ENCODE measurements at regions not wholly inside any gene's neighbourhood (a gene's known extent, or its start where the extent isn't known, plus 50 kb on each side); places are given as distances from the start of the nearest gene placed in this dataset.

DNA sequence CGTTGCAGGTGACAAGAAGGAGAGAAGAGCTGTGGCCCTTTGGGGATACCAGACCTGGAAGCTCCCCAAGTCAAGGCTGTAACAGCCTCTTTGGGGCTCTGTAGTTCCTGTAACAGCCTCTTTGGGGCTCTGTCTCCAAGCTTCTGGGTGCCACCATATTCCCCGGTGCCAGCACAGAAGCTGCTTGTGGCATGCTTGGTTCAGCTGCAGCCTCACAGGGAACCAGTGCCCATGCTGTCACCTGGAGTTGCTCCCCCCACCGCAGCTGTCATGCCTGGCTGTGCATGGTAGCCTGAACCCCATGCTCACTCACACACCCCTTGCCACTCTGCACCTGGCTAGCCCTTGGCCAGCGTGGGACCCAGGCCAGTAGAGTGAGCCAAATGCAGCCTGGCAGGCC, 109.1 kb downstream of the ELAPOR2 start:
- H3K4me3 ChIP-seq (ENCODE audit: insufficient read depth, low read depth, low read length), result no peak overlapping the region
- H3K36me3 ChIP-seq (ENCODE audit: control insufficient read depth, insufficient read depth, low read length), result no peaks in the 10 kb centered on the region
- no peaks in the 10 kb centered on the region for H3K9me3 ChIP-seq (ENCODE audit: control insufficient read depth, low read length)
- no peaks in the 10 kb centered on the region for H3K27me3 ChIP-seq (ENCODE audit: control insufficient read depth, insufficient read depth, low read length, poor library complexity, severe bottlenecking)
- H3K27ac ChIP-seq (ENCODE audit: insufficient read depth, low read depth, low read length, poor library complexity, severe bottlenecking), result no peak overlapping the region
- WGBS, 2 experiments, result 94 to 95% methylated on average over 4 of the region's 4 CpGs
- H3K4me1 ChIP-seq (ENCODE audit: control insufficient read depth, insufficient read depth, low read length), result peaks cover 8% of the 10 kb centered on the region

DNA sequence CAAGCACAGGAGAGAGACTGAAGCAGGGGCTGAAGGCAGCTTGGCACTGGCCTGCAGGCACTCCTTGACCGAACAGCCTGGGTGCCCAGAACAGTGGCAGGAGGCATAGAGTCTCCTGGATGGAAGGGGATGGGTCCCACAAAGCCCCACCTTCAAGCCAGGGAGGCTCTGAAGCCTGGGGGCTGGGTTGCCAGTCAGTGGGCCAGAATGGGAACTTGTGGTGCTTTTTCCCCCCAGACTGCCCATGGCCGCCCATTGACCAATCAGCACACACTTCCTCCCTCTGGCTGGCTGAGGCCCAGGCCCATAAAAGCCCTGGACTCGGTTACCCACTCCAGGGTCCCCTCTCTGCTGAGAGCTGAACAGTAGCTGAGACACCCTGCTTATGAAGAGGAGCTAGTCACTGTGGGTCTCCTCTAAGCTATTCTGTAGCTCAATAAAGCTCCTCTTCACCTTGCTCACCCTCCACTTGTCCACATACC, 109.6 kb downstream of the ELAPOR2 start:
- H3K9me3 ChIP-seq (ENCODE audit: control insufficient read depth, low read length), result no peaks in the 10 kb centered on the region
- H3K4me1 ChIP-seq (ENCODE audit: control insufficient read depth, insufficient read depth, low read length), result peaks cover 8% of the 10 kb centered on the region
- H3K27me3 ChIP-seq (ENCODE audit: control insufficient read depth, insufficient read depth, low read length, poor library complexity, severe bottlenecking), result no peaks in the 10 kb centered on the region
- H3K36me3 ChIP-seq (ENCODE audit: control insufficient read depth, insufficient read depth, low read length), result no peaks in the 10 kb centered on the region
- 89 to 92% methylated on average over 3 of the region's 3 CpGs for WGBS, 2 experiments
- H3K27ac ChIP-seq (ENCODE audit: insufficient read depth, low read depth, low read length, poor library complexity, severe bottlenecking), result no peak overlapping the region
- no peak overlapping the region for H3K4me3 ChIP-seq (ENCODE audit: insufficient read depth, low read depth, low read length)

DNA sequence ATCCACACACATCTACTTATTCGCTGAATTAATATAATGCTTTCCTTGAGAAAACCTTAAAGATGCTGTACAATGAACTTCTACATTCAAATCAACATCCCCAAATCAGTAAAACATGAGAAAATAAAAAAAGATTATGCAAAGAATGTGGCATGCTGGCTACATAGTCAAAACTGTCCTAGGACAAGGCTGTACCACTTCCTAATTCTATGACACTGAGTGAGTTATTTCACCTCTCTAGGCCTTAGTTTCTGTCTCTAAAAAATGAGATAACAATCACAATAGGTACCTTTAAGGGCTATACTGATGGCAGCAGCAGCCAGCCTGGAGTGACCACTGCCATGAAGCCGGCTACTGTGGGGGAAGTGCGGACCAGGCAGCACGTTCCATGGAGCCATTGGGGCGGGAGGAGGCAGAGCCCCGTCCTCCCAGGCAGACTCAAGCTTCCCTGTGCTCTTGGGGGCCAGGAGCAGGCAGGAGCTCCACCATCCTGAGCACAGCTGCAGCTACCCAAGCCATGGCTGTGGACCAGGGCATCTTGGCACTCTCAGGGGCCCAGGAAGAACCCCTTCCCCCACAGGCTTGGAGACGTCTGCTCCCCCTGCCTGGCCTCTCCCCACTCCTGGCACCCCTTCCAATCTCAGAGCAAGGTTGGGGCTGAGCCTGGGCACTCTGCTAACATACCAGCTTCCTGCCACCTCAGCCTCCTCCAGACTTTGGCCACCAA, 110.2 kb downstream of the ELAPOR2 start:
- Histone ChIP-seq H3K9me3 (ENCODE audit: control insufficient read depth, low read length) (no peaks in the 10 kb centered on the region), H3K27me3 (ENCODE audit: control insufficient read depth, insufficient read depth, low read length, poor library complexity, severe bottlenecking) (no peaks in the 10 kb centered on the region), H3K4me1 (ENCODE audit: control insufficient read depth, insufficient read depth, low read length) (peaks cover 8% of the 10 kb centered on the region), H3K27ac (ENCODE audit: insufficient read depth, low read depth, low read length, poor library complexity, severe bottlenecking) (no peak overlapping the region), H3K36me3 (ENCODE audit: control insufficient read depth, insufficient read depth, low read length) (no peaks in the 10 kb centered on the region), H3K4me3 (ENCODE audit: insufficient read depth, low read depth, low read length) (no peak overlapping the region)
- 83 to 87% methylated on average over 7 of the region's 7 CpGs for WGBS, 2 experiments

DNA sequence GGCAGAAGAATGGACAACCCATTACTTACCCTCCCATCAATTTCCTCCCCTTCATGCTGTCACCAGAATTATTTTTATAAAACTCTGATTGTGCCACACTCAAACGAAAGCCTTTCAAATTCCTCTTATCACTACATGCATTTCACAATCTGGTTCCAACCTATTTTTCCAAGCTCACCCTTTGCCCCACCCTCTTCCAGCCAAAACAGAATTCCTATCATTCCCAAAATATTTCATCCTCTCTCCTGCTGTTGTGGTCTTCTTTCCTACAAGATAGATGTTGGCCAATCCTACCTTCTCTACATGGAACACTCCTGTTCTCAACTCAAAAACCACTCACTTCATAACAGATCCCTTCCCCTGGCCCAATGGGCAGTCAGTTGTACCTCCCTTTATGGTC, 111.5 kb downstream of the ELAPOR2 start:
- no peaks in the 10 kb centered on the region for H3K9me3 ChIP-seq (ENCODE audit: control insufficient read depth, low read length)
- H3K4me3 ChIP-seq (ENCODE audit: insufficient read depth, low read depth, low read length), result no peak overlapping the region
- H3K27ac ChIP-seq (ENCODE audit: insufficient read depth, low read depth, low read length, poor library complexity, severe bottlenecking), result no peak overlapping the region
- WGBS, 2 experiments, result 74 to 77% methylated on average over 1 of the region's 1 CpG
- no peaks in the 10 kb centered on the region for H3K27me3 ChIP-seq (ENCODE audit: control insufficient read depth, insufficient read depth, low read length, poor library complexity, severe bottlenecking)
- H3K4me1 ChIP-seq (ENCODE audit: control insufficient read depth, insufficient read depth, low read length), result peaks cover 8% of the 10 kb centered on the region
- no peaks in the 10 kb centered on the region for H3K36me3 ChIP-seq (ENCODE audit: control insufficient read depth, insufficient read depth, low read length)

DNA sequence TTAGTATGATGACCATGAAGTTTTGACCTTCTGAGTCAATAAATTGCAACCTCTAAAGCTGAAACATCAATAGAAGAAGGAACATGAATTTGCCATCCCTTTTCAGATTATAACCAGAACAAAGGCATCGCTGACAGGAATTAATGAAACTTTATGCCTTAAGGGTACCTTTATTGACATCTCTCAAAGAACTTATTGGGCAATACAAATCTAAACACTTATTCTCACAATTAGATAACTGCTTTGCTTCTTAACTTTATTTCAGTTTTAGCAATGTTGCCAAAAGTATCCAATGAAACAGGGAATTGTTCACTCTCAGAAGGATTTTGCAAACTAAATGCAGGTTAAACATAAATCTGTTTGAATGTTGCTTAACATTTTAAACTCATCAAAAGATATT, 116.0 kb downstream of the ELAPOR2 start:
- no peak overlapping the region for H3K27ac ChIP-seq (ENCODE audit: insufficient read depth, low read depth, low read length, poor library complexity, severe bottlenecking)
- 92 to 95% methylated on average over 1 of the region's 1 CpG for WGBS, 2 experiments
- H3K36me3 ChIP-seq (ENCODE audit: control insufficient read depth, insufficient read depth, low read length), result no peaks in the 10 kb centered on the region

DNA sequence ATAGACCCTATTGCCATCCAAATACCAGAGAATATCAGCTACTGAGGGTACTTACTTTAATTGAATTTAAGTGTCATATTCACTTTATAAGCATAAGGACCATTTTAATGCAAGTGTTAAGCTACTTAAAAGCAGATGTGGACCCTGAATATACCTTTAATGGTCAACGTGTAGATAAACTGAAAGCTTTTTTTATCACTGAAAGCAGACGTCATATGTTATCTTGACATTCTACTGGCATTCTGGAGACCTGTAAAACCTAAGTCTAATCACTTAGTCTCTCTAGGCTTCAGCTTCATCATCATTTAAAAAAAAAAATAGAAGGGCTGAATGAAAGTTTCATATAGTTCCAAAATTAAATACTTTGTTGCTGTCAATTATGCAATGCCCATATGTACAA, 116.5 kb downstream of the ELAPOR2 start:
- WGBS, 2 experiments, result 96 to 100% methylated on average over 2 of the region's 2 CpGs
- H3K4me3 ChIP-seq (ENCODE audit: insufficient read depth, low read depth, low read length), result no peak overlapping the region

More for the DNA sequence above, 116.0 kb downstream of the ELAPOR2 start:
- Histone ChIP-seq H3K4me1 (ENCODE audit: control insufficient read depth, insufficient read depth, low read length) (peaks cover 4% of the 10 kb centered on the region), H3K4me3 (ENCODE audit: insufficient read depth, low read depth, low read length) (no peak overlapping the region), H3K9me3 (ENCODE audit: control insufficient read depth, low read length) (no peaks in the 10 kb centered on the region), H3K27me3 (ENCODE audit: control insufficient read depth, insufficient read depth, low read length, poor library complexity, severe bottlenecking) (no peaks in the 10 kb centered on the region)

DNA sequence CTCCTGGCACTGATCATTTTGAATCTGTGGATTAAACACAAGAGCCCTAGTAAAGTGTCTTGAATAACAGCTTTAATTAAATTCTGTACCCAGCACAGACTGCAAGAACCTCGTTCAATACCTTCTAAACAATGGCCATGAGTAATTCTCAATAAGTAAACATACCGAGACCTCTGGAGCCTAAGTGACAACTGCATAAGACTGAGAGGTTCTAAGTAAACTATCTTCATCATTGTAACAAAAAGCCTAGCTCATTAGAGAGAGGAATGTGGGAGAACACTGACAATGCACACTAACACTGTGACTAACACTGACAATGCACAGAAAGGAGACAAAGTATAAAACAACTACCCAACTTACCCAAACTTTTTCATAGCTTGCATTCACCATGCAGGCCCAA, 117.4 kb downstream of the ELAPOR2 start:
- Histone ChIP-seq H3K4me1 (ENCODE audit: control insufficient read depth, insufficient read depth, low read length) (no peaks in the 10 kb centered on the region), H3K36me3 (ENCODE audit: control insufficient read depth, insufficient read depth, low read length) (no peaks in the 10 kb centered on the region), H3K9me3 (ENCODE audit: control insufficient read depth, low read length) (no peaks in the 10 kb centered on the region), H3K27me3 (ENCODE audit: control insufficient read depth, insufficient read depth, low read length, poor library complexity, severe bottlenecking) (no peaks in the 10 kb centered on the region), H3K4me3 (ENCODE audit: insufficient read depth, low read depth, low read length) (no peak overlapping the region), H3K27ac (ENCODE audit: insufficient read depth, low read depth, low read length, poor library complexity, severe bottlenecking) (no peak overlapping the region)
- WGBS, 2 experiments, result 79 to 80% methylated on average over 2 of the region's 2 CpGs

More for the DNA sequence above, 116.5 kb downstream of the ELAPOR2 start:
- no peaks in the 10 kb centered on the region for H3K9me3 ChIP-seq (ENCODE audit: control insufficient read depth, low read length)
- no peaks in the 10 kb centered on the region for H3K4me1 ChIP-seq (ENCODE audit: control insufficient read depth, insufficient read depth, low read length)
- no peaks in the 10 kb centered on the region for H3K27me3 ChIP-seq (ENCODE audit: control insufficient read depth, insufficient read depth, low read length, poor library complexity, severe bottlenecking)
- no peaks in the 10 kb centered on the region for H3K36me3 ChIP-seq (ENCODE audit: control insufficient read depth, insufficient read depth, low read length)
- H3K27ac ChIP-seq (ENCODE audit: insufficient read depth, low read depth, low read length, poor library complexity, severe bottlenecking), result no peak overlapping the region

DNA sequence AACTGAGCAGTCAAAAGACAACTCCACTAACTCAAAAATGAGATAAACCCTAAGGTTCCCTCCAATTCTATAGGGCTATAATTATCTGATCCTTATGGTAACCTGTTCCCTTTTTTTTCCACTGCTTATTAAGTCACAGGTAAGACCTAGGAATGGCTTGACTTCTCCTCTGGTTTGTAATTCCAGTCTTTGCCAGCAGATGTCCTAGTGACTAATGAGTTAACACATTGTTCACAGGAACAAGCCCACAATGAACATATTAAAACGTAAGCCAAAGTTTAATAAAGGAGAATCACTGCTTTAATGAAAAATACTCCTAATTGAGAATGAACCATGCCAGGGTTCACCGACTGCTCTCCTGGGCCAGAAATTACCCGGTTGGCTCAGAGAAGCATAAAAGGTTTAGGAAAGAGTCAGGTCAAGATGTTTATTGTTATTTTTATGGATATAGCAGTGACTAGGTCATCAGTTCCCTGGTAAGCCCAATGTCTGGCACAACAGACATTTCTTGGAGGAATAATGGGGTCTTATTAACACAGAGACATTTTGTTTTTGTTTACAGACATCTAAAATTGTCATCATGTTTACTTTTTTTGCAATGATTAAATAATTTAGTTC, 120.1 kb downstream of the ELAPOR2 start:
- no peak overlapping the region for H3K27ac ChIP-seq (ENCODE audit: insufficient read depth, low read depth, low read length, poor library complexity, severe bottlenecking)
- no peaks in the 10 kb centered on the region for H3K36me3 ChIP-seq (ENCODE audit: control insufficient read depth, insufficient read depth, low read length)
- H3K27me3 ChIP-seq (ENCODE audit: control insufficient read depth, insufficient read depth, low read length, poor library complexity, severe bottlenecking), result no peaks in the 10 kb centered on the region
- H3K9me3 ChIP-seq (ENCODE audit: control insufficient read depth, low read length), result no peaks in the 10 kb centered on the region
- WGBS, 2 experiments, result 45 to 61% methylated on average over 3 of the region's 3 CpGs
- H3K4me1 ChIP-seq (ENCODE audit: control insufficient read depth, insufficient read depth, low read length), result no peaks in the 10 kb centered on the region
- no peak overlapping the region for H3K4me3 ChIP-seq (ENCODE audit: insufficient read depth, low read depth, low read length)

DNA sequence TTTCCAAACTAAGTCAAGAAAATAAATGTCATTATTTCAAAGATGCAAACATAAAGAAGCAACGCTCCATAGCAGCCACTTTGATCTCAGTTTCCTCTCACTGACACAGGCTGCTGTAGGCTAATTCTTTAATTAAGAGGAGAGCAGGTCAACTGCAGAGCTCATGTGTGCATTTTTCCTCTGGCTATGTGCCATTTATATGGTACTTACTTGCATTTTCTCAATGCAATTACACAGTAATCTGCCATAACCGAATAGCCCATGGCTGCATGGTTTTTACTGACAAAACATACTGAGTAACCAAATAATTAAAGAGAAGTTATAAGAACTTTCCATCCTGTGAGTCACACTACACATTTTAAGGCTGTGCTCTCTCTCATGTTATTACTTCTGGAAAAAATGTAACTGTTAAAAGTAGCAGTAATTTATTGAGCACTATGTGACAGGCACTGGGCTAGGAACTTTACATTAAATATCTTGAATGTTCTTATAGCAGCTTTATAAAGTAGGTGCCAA, 122.0 kb downstream of the ELAPOR2 start:
- 94 to 97% methylated on average over 2 of the region's 2 CpGs for WGBS, 2 experiments
- Histone ChIP-seq H3K36me3 (ENCODE audit: control insufficient read depth, insufficient read depth, low read length) (no peaks in the 10 kb centered on the region), H3K9me3 (ENCODE audit: control insufficient read depth, low read length) (no peaks in the 10 kb centered on the region), H3K27me3 (ENCODE audit: control insufficient read depth, insufficient read depth, low read length, poor library complexity, severe bottlenecking) (no peaks in the 10 kb centered on the region), H3K4me1 (ENCODE audit: control insufficient read depth, insufficient read depth, low read length) (no peaks in the 10 kb centered on the region), H3K4me3 (ENCODE audit: insufficient read depth, low read depth, low read length) (no peak overlapping the region), H3K27ac (ENCODE audit: insufficient read depth, low read depth, low read length, poor library complexity, severe bottlenecking) (no peak overlapping the region)

DNA sequence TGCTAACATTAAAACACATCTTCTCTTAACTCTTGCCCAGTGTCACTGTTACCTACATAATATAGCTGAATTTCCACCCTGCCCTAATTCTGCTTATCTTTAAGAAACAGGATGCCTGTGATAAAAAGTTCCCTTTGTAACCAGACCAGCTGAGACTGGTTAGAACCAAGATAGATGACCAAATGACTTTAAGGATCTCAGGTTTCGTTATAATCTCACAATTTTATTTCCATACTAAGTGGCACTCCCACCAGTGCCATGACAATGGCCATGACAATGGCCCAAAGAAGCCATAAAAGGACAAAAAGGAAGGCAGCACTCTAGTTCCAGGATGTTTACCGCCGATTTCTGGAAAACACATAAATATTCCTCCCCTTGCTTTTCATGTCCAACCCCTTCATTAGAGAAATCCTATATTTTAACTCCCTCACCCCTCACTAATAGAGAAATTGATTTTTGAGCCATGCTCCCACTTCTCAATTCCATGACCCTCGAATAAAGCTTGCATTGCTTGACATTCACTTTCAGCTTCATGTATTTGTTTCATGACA, 126.1 kb downstream of the ELAPOR2 start:
- H3K27ac ChIP-seq (ENCODE audit: insufficient read depth, low read depth, low read length, poor library complexity, severe bottlenecking), result no peak overlapping the region
- H3K4me1 ChIP-seq (ENCODE audit: control insufficient read depth, insufficient read depth, low read length), result no peaks in the 10 kb centered on the region
- H3K36me3 ChIP-seq (ENCODE audit: control insufficient read depth, insufficient read depth, low read length), result peaks cover 5% of the 10 kb centered on the region
- H3K27me3 ChIP-seq (ENCODE audit: control insufficient read depth, insufficient read depth, low read length, poor library complexity, severe bottlenecking), result no peaks in the 10 kb centered on the region
- 93 to 95% methylated on average over 4 of the region's 4 CpGs for WGBS, 2 experiments
- no peaks in the 10 kb centered on the region for H3K9me3 ChIP-seq (ENCODE audit: control insufficient read depth, low read length)
- H3K4me3 ChIP-seq (ENCODE audit: insufficient read depth, low read depth, low read length), result no peak overlapping the region
